ENCODE measurements at regions not wholly inside any gene's neighbourhood (a gene's known extent, or its start where the extent isn't known, plus 50 kb on each side); places are given as distances from the start of the nearest gene placed in this dataset.

DNA sequence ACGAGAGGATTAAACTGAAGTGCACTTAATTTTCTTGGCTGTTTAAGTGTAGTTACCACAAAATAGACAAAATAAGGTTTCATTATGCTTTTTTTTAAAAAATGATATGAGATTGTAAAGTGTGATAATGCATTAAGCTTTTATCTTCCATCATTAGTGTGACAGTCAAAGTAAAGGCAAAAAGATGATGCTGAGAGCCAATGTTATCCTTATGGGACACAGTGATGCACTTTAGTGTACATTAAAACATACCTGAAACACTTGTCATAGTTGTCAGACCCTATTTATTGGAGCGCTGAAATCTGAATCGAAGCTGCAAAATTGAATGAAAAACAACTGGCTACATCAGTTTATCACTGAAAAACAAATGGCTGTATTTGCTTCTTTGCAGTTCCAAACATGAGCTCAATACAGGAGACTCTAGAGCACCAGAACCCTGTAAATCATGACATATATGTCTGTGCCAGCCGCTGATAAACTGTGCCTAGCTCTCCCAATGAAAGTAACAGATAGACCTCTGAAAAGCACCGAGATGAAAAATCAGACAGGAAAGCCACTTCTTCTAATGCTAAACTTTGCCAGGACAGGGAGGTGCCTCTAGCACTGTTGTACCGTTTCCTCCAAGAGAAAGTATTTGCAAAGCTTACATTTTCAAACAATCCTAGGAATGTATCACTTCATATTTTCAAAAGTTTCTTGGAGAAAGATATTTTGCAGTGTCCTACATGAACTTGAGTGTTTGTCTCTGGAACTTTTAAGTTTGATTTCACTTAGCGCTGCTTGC lies 120.7 kb upstream of the TMPRSS15 start:
- no peaks in the 10 kb centered on the region; the same call in 1 of the 2 replicates for H3K9me3 ChIP-seq (ENCODE audit: control insufficient read depth, insufficient read depth, low read length)
- H3K4me3 ChIP-seq (ENCODE audit: low read depth, low read length): no peak overlapping the region
- ChIA-PET POLR2A (no interaction called here), CTCF (no interaction called here)
- no peaks in the 10 kb centered on the region for H3K27me3 ChIP-seq (ENCODE audit: control insufficient read depth, insufficient read depth, low read length)
- DNase-seq (ENCODE audit: low read depth, low spot score): no peak
- TF ChIP-seq, protein P1, sequence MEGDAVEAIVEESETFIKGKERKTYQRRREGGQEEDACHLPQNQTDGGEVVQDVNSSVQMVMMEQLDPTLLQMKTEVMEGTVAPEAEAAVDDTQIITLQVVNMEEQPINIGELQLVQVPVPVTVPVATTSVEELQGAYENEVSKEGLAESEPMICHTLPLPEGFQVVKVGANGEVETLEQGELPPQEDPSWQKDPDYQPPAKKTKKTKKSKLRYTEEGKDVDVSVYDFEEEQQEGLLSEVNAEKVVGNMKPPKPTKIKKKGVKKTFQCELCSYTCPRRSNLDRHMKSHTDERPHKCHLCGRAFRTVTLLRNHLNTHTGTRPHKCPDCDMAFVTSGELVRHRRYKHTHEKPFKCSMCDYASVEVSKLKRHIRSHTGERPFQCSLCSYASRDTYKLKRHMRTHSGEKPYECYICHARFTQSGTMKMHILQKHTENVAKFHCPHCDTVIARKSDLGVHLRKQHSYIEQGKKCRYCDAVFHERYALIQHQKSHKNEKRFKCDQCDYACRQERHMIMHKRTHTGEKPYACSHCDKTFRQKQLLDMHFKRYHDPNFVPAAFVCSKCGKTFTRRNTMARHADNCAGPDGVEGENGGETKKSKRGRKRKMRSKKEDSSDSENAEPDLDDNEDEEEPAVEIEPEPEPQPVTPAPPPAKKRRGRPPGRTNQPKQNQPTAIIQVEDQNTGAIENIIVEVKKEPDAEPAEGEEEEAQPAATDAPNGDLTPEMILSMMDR (IDR thresholded peaks at IDR 0.05; ENCODE audit: low read depth, low read length): no peak
- H3K27ac ChIP-seq (ENCODE audit: low read depth, low read length): no peak overlapping the region

DNA sequence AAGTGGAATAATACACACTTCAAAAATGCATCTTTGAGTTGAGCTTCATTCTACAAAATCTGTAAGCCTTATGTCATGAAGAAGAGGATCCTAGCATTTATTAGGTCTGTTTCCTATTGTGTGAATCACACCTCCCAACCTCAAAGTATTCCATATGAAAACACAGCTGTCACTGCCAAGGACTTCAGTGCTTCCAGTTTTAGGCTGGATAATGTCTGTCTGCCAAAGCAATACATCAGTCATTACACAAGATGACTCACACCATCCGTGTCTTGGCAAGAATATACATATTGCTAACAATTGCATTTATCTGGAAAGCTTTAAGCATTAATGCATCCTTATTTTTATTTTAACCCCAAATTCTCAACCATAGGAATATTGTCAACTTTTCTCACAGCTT lies 125.7 kb upstream of the TMPRSS15 start:
- Histone ChIP-seq H3K4me3 (ENCODE audit: low read depth, low read length) (no peak overlapping the region), H3K27ac (ENCODE audit: low read depth, low read length) (no peak overlapping the region), H3K9me3 (ENCODE audit: control insufficient read depth, insufficient read depth, low read length) (peaks cover 4% of the 10 kb centered on the region; the same call in 1 of the 2 replicates), H3K27me3 (ENCODE audit: control insufficient read depth, insufficient read depth, low read length) (no peaks in the 10 kb centered on the region)
- TF ChIP-seq, protein P1 (IDR thresholded peaks at IDR 0.05; ENCODE audit: low read depth, low read length): no peak
- CTCF ChIA-PET: no interaction called here
- no peak for DNase-seq (ENCODE audit: low read depth, low spot score)
- POLR2A ChIA-PET: no interaction called here

GRCh38 chr21:18542081-18542480 lies 138.5 kb upstream of the TMPRSS15 start:
- Histone ChIP-seq H3K9me3 (ENCODE audit: control insufficient read depth, insufficient read depth, low read length) (no peaks in the 10 kb centered on the region), H3K4me3 (ENCODE audit: low read depth, low read length) (no peak overlapping the region), H3K27me3 (ENCODE audit: control insufficient read depth, insufficient read depth, low read length) (no peaks in the 10 kb centered on the region), H3K27ac (ENCODE audit: low read depth, low read length) (no peak overlapping the region)
- DNase-seq (ENCODE audit: low read depth, low spot score): no peak
- ChIA-PET POLR2A (no interaction called here), CTCF (no interaction called here)
- TF ChIP-seq, protein P1 (IDR thresholded peaks at IDR 0.05; ENCODE audit: low read depth, low read length): no peak

- DNase-seq (ENCODE audit: low read depth, low spot score): no peak
- Histone ChIP-seq H3K9me3 (ENCODE audit: control insufficient read depth, insufficient read depth, low read length) (no peaks in the 10 kb centered on the region), H3K27ac (ENCODE audit: low read depth, low read length) (no peak overlapping the region), H3K4me3 (ENCODE audit: low read depth, low read length) (no peak overlapping the region), H3K27me3 (ENCODE audit: control insufficient read depth, insufficient read depth, low read length) (no peaks in the 10 kb centered on the region)
- CTCF ChIA-PET: no interaction called here
- TF ChIP-seq, protein P1 (IDR thresholded peaks at IDR 0.05; ENCODE audit: low read depth, low read length): no peak
- POLR2A ChIA-PET: no interaction called here
Observed at GRCh38 chr21:18545908-18546307, 142.3 kb upstream of the TMPRSS15 start.

DNA sequence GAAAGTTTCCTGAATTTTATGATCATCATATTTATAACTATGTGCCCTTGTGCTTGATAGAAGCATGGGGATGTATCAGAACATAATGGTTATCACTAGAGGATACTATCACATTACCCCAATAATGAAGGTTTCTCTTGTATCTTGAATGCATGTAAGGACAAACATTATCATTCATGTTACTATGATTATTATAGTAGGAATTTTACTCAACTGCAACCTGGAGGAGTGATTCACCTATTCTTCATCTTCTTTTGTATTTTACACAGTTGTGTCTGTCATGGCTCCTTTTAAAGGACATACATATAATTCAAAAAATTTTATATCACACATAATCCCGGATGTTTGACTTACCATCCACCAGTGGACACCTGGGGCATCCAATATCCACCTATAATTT lies 143.8 kb upstream of the TMPRSS15 start:
- no peak for DNase-seq (ENCODE audit: low read depth, low spot score)
- POLR2A ChIA-PET: no interaction called here
- H3K4me3 ChIP-seq (ENCODE audit: low read depth, low read length): no peak overlapping the region
- no peaks in the 10 kb centered on the region for H3K27me3 ChIP-seq (ENCODE audit: control insufficient read depth, insufficient read depth, low read length)
- no peak overlapping the region for H3K27ac ChIP-seq (ENCODE audit: low read depth, low read length)
- H3K9me3 ChIP-seq (ENCODE audit: control insufficient read depth, insufficient read depth, low read length): no peaks in the 10 kb centered on the region
- TF ChIP-seq, protein P1 (IDR thresholded peaks at IDR 0.05; ENCODE audit: low read depth, low read length): no peak
- CTCF ChIA-PET: no interaction called here

Data from AG04450 (cell line).